Colonic mucosa (tissue), 4 donors: ENCODE measurements at regions not wholly inside any gene's neighbourhood (a gene's known extent, or its start where the extent isn't known, plus 50 kb on each side); places are given as distances from the start of the nearest gene placed in this dataset.

ENCODE experiments used
- DNase-seq: peaks from one replicate; pipeline ENCODE4 v3.0.0-alpha.2; 2020
- H3K27ac ChIP-seq: fragments of 200-600 bp; one replicate; pipeline ENCODE4 v1.8.0; 2021
- H3K27me3 ChIP-seq: fragments of 200-600 bp; one replicate; pipeline ENCODE4 v1.8.0; 2021
- H3K36me3 ChIP-seq: fragments of 200-600 bp; one replicate; pipeline ENCODE4 v1.8.0; 2021
- H3K4me1 ChIP-seq: fragments of 200-600 bp; one replicate; pipeline ENCODE4 v1.8.0; 2021; ENCODE audit warnings: mild to moderate bottlenecking
- H3K4me3 ChIP-seq: fragments of 200-600 bp; one replicate; pipeline ENCODE4 v1.8.0; 2021
- H3K9ac ChIP-seq, 2 donors: one replicate each; pipeline ENCODE4 v1.7.0; 2013; ENCODE audit warnings: control low read depth in 2 of 2, low read depth in 2 of 2, low read length in 2 of 2
- H3K9me3 ChIP-seq: fragments of 200-600 bp; one replicate; pipeline ENCODE4 v1.8.0; 2021
- CTCF ChIP-seq: fragments of 200-600 bp; IDR thresholded peaks from one replicate; pipeline ENCODE4 v1.8.0; 2022; ENCODE audit warnings: antibody characterized with exemption, mild to moderate bottlenecking
- intact Hi-C: fragments of 100-400 bp; cut with DNase I; formaldehyde crosslinking; loops from one replicate; pipeline ENCODE4 v1.14.1; 2022
- donor health status: healthy.
- donor health status: DM: no; HTN: no; CAD: no.
- donor health status: DM: no; HTN: no; CAD: no.

GRCh38 chr6:47111685-47112084, 69.6 kb upstream of the ADGRF1 start:
- Histone ChIP-seq H3K4me3 (no peak overlapping the region), H3K9me3 (no peaks in the 10 kb centered on the region), H3K27ac (peak overlapping the region; percentile 29), H3K36me3 (no peaks in the 10 kb centered on the region), H3K27me3 (no peaks in the 10 kb centered on the region), H3K4me1 (no peaks in the 10 kb centered on the region), H3K9ac (no peak overlapping the region)
- TF ChIP-seq CTCF: no peak
- intact Hi-C loops: no loop called here
- peak; percentile 82 for DNase-seq

- no peak for TF ChIP-seq CTCF
- H3K9ac ChIP-seq: no peak overlapping the region
- DNase-seq: no peak
These were observed 67.1 kb upstream of the ADGRF1 start for GRCh38 chr6:47109281-47109680.

GRCh38 chr6:47106721-47107197, 64.6 kb upstream of the ADGRF1 start:
- DNase-seq: no peak
- intact Hi-C loops: no loop called here

More at GRCh38 chr6:47109281-47109680, 67.1 kb upstream of the ADGRF1 start:
- no peaks in the 10 kb centered on the region for H3K9me3 ChIP-seq
- H3K27ac ChIP-seq: no peak overlapping the region
- no peaks in the 10 kb centered on the region for H3K36me3 ChIP-seq
- H3K27me3 ChIP-seq: no peaks in the 10 kb centered on the region
- H3K4me1 ChIP-seq: no peaks in the 10 kb centered on the region
- intact Hi-C loops: no loop called here
- H3K4me3 ChIP-seq: no peak overlapping the region

GRCh38 chr6:47106216-47106615, 64.1 kb upstream of the ADGRF1 start:
- Histone ChIP-seq H3K4me3 (no peak overlapping the region), H3K9ac (no peak overlapping the region), H3K27me3 (no peaks in the 10 kb centered on the region), H3K9me3 (no peaks in the 10 kb centered on the region), H3K36me3 (no peaks in the 10 kb centered on the region), H3K4me1 (no peaks in the 10 kb centered on the region), H3K27ac (no peak overlapping the region)
- TF ChIP-seq CTCF: no peak
- DNase-seq: no peak
- intact Hi-C loops: no loop called here

More at GRCh38 chr6:47106721-47107197, 64.6 kb upstream of the ADGRF1 start:
- no peak overlapping the region for H3K27ac ChIP-seq
- no peaks in the 10 kb centered on the region for H3K4me1 ChIP-seq
- no peak overlapping the region for H3K9ac ChIP-seq
- H3K4me3 ChIP-seq: no peak overlapping the region
- H3K36me3 ChIP-seq: no peaks in the 10 kb centered on the region
- no peak for TF ChIP-seq CTCF
- no peaks in the 10 kb centered on the region for H3K27me3 ChIP-seq
- no peaks in the 10 kb centered on the region for H3K9me3 ChIP-seq

- no peaks in the 10 kb centered on the region for H3K27me3 ChIP-seq
These were observed 63.5 kb upstream of the ADGRF1 start for GRCh38 chr6:47105469-47106178.

More at GRCh38 chr6:47105469-47106178, 63.5 kb upstream of the ADGRF1 start:
- H3K4me3 ChIP-seq: no peak overlapping the region
- no peaks in the 10 kb centered on the region for H3K4me1 ChIP-seq
- TF ChIP-seq CTCF: no peak
- H3K36me3 ChIP-seq: no peaks in the 10 kb centered on the region
- DNase-seq: no peak
- no peak overlapping the region for H3K27ac ChIP-seq
- no peaks in the 10 kb centered on the region for H3K9me3 ChIP-seq
- intact Hi-C loops: no loop called here
- no peak overlapping the region for H3K9ac ChIP-seq
